B cell (primary cell): ENCODE measurements at regions not wholly inside any gene's neighbourhood (a gene's known extent, or its start where the extent isn't known, plus 50 kb on each side); places are given as distances from the start of the nearest gene placed in this dataset.
A peak's percentile ranks its signal among the peaks of the same experiment; 100 is the strongest.

Experiments used
- ATAC-seq: fragments of 200-7000 bp; cut with Tn5 transposase; one replicate; pipeline ENCODE4 v1.10.0; 2021; ENCODE audit warnings: low read depth, mild to moderate bottlenecking, moderate number of reproducible peaks, moderate library complexity
- CTCF ChIA-PET: fragments of 350-600 bp; sonication (Branson Sonifier 250); formaldehyde crosslinking; loops from one replicate; lab custom pipeline; 2021; ENCODE audit warnings: antibody characterized with exemption, inconsistent platforms; lab: Charles Lee
- POLR2A ChIA-PET: fragments of 350-600 bp; sonication (Branson Sonifier 250); formaldehyde crosslinking; loops from one replicate; lab custom pipeline; 2021; ENCODE audit warnings: antibody characterized with exemption; lab: Charles Lee
- DNase-seq: peaks from one replicate; pipeline ENCODE4 v3.0.0; 2013
- H2AFZ ChIP-seq: 2 replicates; pipeline ENCODE4 v1.6.1; 2012; ENCODE audit warnings: mild to moderate bottlenecking, low read depth, low read length; ENCODE audit not compliant: insufficient read depth, poor library complexity, severe bottlenecking
- H3K27ac ChIP-seq, 2 donors: 1 replicate in 1 of 2; 2 replicates in 1 of 2; pipeline ENCODE4 v1.5.1; 2012 to 2013; ENCODE audit warnings: low read length in 2 of 2, mild to moderate bottlenecking in 2 of 2, moderate library complexity in 1 of 2
- H3K27me3 ChIP-seq, 4 experiments: fragments of 200-600 bp in 1 of 4; sonication (generic) in 1 of 4; replicated peaks in 1 of 4; 1 replicate in 2 of 4; 2 replicates in 2 of 4; pipeline versions ENCODE4 v1.6.1 to v1.7.0; 2013 to 2016; ENCODE audit warnings: low read length in 3 of 4, mild to moderate bottlenecking in 2 of 4, mixed read lengths in 1 of 4, moderate library complexity in 1 of 4; ENCODE audit not compliant: insufficient read depth in 4 of 4, control insufficient read depth in 3 of 4; ENCODE audit errors: control extremely low read depth in 1 of 4
- H3K36me3 ChIP-seq, 2 experiments: replicated peaks in 1 of 2; 1 replicate in 1 of 2; 2 replicates in 1 of 2; pipeline versions ENCODE4 v1.6.1 to v1.7.1; 2013; ENCODE audit warnings: low read length in 1 of 2; ENCODE audit not compliant: insufficient read depth in 2 of 2, control insufficient read depth in 1 of 2; ENCODE audit errors: control extremely low read depth in 1 of 2, extremely low read depth in 1 of 2
- H3K4me1 ChIP-seq, 2 donors: fragments of 200-600 bp in 1 of 2; sonication (generic) in 1 of 2; 1 replicate in 1 of 2; 2 replicates in 1 of 2; pipeline versions ENCODE4 v1.5.1 to v1.6.1; 2013 to 2017; ENCODE audit warnings: low read length in 2 of 2; ENCODE audit not compliant: control insufficient read depth in 2 of 2, insufficient read depth in 2 of 2
- H3K4me2 ChIP-seq: replicated peaks from 2 replicates; pipeline ENCODE3; 2012; ENCODE audit warnings: mild to moderate bottlenecking, low read depth, low read length; ENCODE audit not compliant: poor library complexity, severe bottlenecking
- H3K4me3 ChIP-seq, 5 experiments: fragments of 200-600 bp in 1 of 5; sonication (generic) in 1 of 5; 1 replicate in 3 of 5; 2 replicates in 2 of 5; pipeline versions ENCODE4 v1.5.1 to v1.7.0; 2011 to 2016; ENCODE audit warnings: low read length in 4 of 5, mild to moderate bottlenecking in 4 of 5, low read depth in 2 of 5, control low read depth in 1 of 5, moderate library complexity in 1 of 5; ENCODE audit not compliant: insufficient read depth in 1 of 5; ENCODE audit errors: control extremely low read depth in 1 of 5, extremely low read depth in 1 of 5
- H3K79me2 ChIP-seq: fragments of 200-600 bp; sonication (generic); one replicate; pipeline ENCODE4 v1.6.0; 2016; ENCODE audit warnings: low read length; ENCODE audit not compliant: control insufficient read depth, insufficient read depth
- H3K9ac ChIP-seq: fragments of 200-600 bp; sonication (generic); 2 replicates; pipeline ENCODE4 v1.6.1; 2017; ENCODE audit warnings: mild to moderate bottlenecking, low read length, moderate library complexity
- H3K9me3 ChIP-seq, 3 donors: one replicate each; pipeline versions ENCODE4 v1.6.1 to v1.7.1; 2013; ENCODE audit warnings: low read length in 2 of 3; ENCODE audit not compliant: control insufficient read depth in 2 of 3, insufficient read depth in 1 of 3; ENCODE audit errors: control extremely low read depth in 1 of 3
- H4K20me1 ChIP-seq: 2 replicates; pipeline ENCODE4 v1.6.0; 2012; ENCODE audit warnings: mild to moderate bottlenecking, low read length; ENCODE audit not compliant: insufficient read depth, control insufficient read depth, poor library complexity, severe bottlenecking
- H3K27ac Mint-ChIP-seq: one replicate; pipeline ENCODE4 v1.8.0; 2021; ENCODE audit warnings: mixed read lengths
- H3K27me3 Mint-ChIP-seq: one replicate; pipeline ENCODE4 v1.8.0; 2021; ENCODE audit warnings: mixed read lengths
- H3K4me1 Mint-ChIP-seq: one replicate; pipeline ENCODE4 v1.8.0; 2021; ENCODE audit warnings: mixed read lengths
- H3K4me3 Mint-ChIP-seq: one replicate; pipeline ENCODE4 v1.8.0; 2021; ENCODE audit warnings: mixed read lengths
- H3K9me3 Mint-ChIP-seq: one replicate; pipeline ENCODE4 v1.8.0; 2022; ENCODE audit warnings: mixed read lengths; ENCODE audit not compliant: insufficient read depth
- CTCF ChIP-seq: fragments of 200-600 bp; IDR thresholded peaks from one replicate; pipeline ENCODE4 v1.8.0; 2022; ENCODE audit warnings: antibody characterized with exemption, mild to moderate bottlenecking
- EZH2 ChIP-seq: IDR thresholded peaks from 2 replicates; pipeline ENCODE4 v1.6.1; 2012; ENCODE audit warnings: borderline replicate concordance, low read depth, mild to moderate bottlenecking, moderate library complexity, low read length; ENCODE audit not compliant: insufficient read depth, poor library complexity, severe bottlenecking
- WGBS: methylation state at CpG from one replicate; pipeline ENCODE4 v1.1.5; 2013; ENCODE audit warnings: missing lambda C conversion rate; ENCODE audit not compliant: insufficient coverage; 5-methylcytosine and 5-hydroxymethylcytosine counted together
- intact Hi-C: fragments of 100-400 bp; cut with micrococcal nuclease; formaldehyde crosslinking; loops from one replicate; pipeline ENCODE4 v1.10.0; 2022

- Histone ChIP-seq H3K27me3 (peaks cover 0 to 50% (median 9%) of the 10 kb centered on the region in 4 experiments), H3K79me2 (no peaks in the 10 kb centered on the region), H3K4me1 (peaks cover 12 to 17% of the 10 kb centered on the region in 2 donors), H4K20me1 (no peaks in the 10 kb centered on the region), H3K27ac (no peak overlapping the region), H3K9ac (no peak overlapping the region), H2AFZ (no peak overlapping the region), H3K4me3 (no peak overlapping the region), H3K36me3 (no peaks in the 10 kb centered on the region), H3K4me2 (no peak overlapping the region), H3K9me3 (no peaks in the 10 kb centered on the region)
- 92% methylated on average over 9 of the region's 12 CpGs for WGBS
- ATAC-seq (no peak), DNase-seq (no peak)
- no peak for TF ChIP-seq CTCF
- TF ChIP-seq EZH2, result no peak
- Mint-ChIP-seq H3K4me1 (peaks cover 14% of the 10 kb centered on the region), H3K27me3 (peaks cover 48% of the 10 kb centered on the region), H3K9me3 (no peaks in the 10 kb centered on the region), H3K4me3 (no peak overlapping the region), H3K27ac (no peak overlapping the region)
- intact Hi-C loops, result no loop called here
- CTCF ChIA-PET, result interaction anchor here (1.1 to 7.1 kb wide), 9 partner anchors 23 to 528 kb away, joined by 3 to 83 read pairs (median 6); partner anchors contain the start of gene HES1
- POLR2A ChIA-PET, result no interaction called here
Measured at GRCh38 chr3:193787496-193787870, 194.5 kb downstream of the OPA1 start.

- Histone ChIP-seq H3K9ac (no peak overlapping the region), H2AFZ (no peak overlapping the region), H3K4me1 (peaks cover 12 to 17% of the 10 kb centered on the region in 2 donors), H4K20me1 (no peaks in the 10 kb centered on the region), H3K9me3 (no peaks in the 10 kb centered on the region), H3K36me3 (no peaks in the 10 kb centered on the region), H3K27me3 (peaks cover 0 to 44% (median 5%) of the 10 kb centered on the region in 4 experiments), H3K4me2 (no peak overlapping the region), H3K79me2 (no peaks in the 10 kb centered on the region), H3K4me3 (no peak overlapping the region), H3K27ac (no peak overlapping the region)
- no peak overlapping the region for H3K4me3 Mint-ChIP-seq
- 20% methylated on average over 6 of the region's 15 CpGs for WGBS
- H3K9me3 Mint-ChIP-seq, result no peaks in the 10 kb centered on the region
- POLR2A ChIA-PET, result no interaction called here
- peaks cover 54% of the 10 kb centered on the region for H3K27me3 Mint-ChIP-seq
- peak; percentile 88 for ATAC-seq
- TF ChIP-seq EZH2 (no peak), CTCF (peak; percentile 82)
- CTCF ChIA-PET, result interaction anchor here (0.6 to 7.1 kb wide), 13 partner anchors 13 to 545 kb away, joined by 3 to 83 read pairs (median 5); partner anchors contain the start of gene HES1
- DNase-seq, result peak; percentile 79
- peak overlapping the region; percentile 57 for H3K27ac Mint-ChIP-seq
- peaks cover 14% of the 10 kb centered on the region for H3K4me1 Mint-ChIP-seq
- intact Hi-C loops, result loop anchor here (1.0 to 2.0 kb wide), 4 partner anchors 182 to 526 kb away; no protein-coding TSS in a partner anchor
Measured at GRCh38 chr3:193788189-193788991, 195.4 kb downstream of the OPA1 start.
